Hepatic stellate cell (primary cell): ENCODE measurements at regions not wholly inside any gene's neighbourhood (a gene's known extent, or its start where the extent isn't known, plus 50 kb on each side); places are given as distances from the start of the nearest gene placed in this dataset.

Experiments
- DNase-seq: peaks from one replicate; pipeline ENCODE4 v3.0.0; 2011; ENCODE audit warnings: low spot score

GRCh38 chr5:124263680-124264491 is 482.6 kb downstream of the ZNF608 start:
- no peak for DNase-seq

GRCh38 chr5:124262991-124263571 is 483.4 kb downstream of the ZNF608 start:
- DNase-seq = no peak

GRCh38 chr5:124262470-124262869 is 484.0 kb downstream of the ZNF608 start:
- DNase-seq = no peak

- no peak for DNase-seq
Observed at GRCh38 chr5:124261848-124262247, 484.6 kb downstream of the ZNF608 start.

- no peak for DNase-seq
Observed at GRCh38 chr5:124260921-124261515, 485.4 kb downstream of the ZNF608 start.

- DNase-seq = no peak
Observed at GRCh38 chr5:124259017-124259416, 487.4 kb downstream of the ZNF608 start.

- no peak for DNase-seq
Observed at GRCh38 chr5:124257048-124257447, 489.4 kb downstream of the ZNF608 start.

- no peak for DNase-seq
Observed at GRCh38 chr5:124253203-124253810, 493.1 kb downstream of the ZNF608 start.

GRCh38 chr5:124252747-124253146 is 493.7 kb downstream of the ZNF608 start:
- no peak for DNase-seq

GRCh38 chr5:124252191-124252638 is 494.2 kb downstream of the ZNF608 start:
- no peak for DNase-seq

- no peak for DNase-seq
Observed at GRCh38 chr5:124245276-124245675, 501.2 kb downstream of the ZNF608 start.

- no peak for DNase-seq
Observed at GRCh38 chr5:124240732-124241131, 505.7 kb downstream of the ZNF608 start.

GRCh38 chr5:124239572-124239971 is 506.9 kb downstream of the ZNF608 start:
- DNase-seq = no peak

GRCh38 chr5:124238350-124238749 is 508.1 kb downstream of the ZNF608 start:
- no peak for DNase-seq

GRCh38 chr5:124237206-124237695 is 509.2 kb downstream of the ZNF608 start:
- no peak for DNase-seq

GRCh38 chr5:124236361-124237205 is 509.9 kb downstream of the ZNF608 start:
- DNase-seq = no peak

GRCh38 chr5:124235576-124235975 is 510.9 kb downstream of the ZNF608 start:
- DNase-seq = no peak

GRCh38 chr5:124234770-124235562 is 511.5 kb downstream of the ZNF608 start:
- no peak for DNase-seq

GRCh38 chr5:124234022-124234769 is 512.2 kb downstream of the ZNF608 start:
- DNase-seq = no peak

GRCh38 chr5:124232515-124232914 is 513.9 kb downstream of the ZNF608 start:
- no peak for DNase-seq
